ENCODE measurements at regions not wholly inside any gene's neighbourhood (a gene's known extent, or its start where the extent isn't known, plus 50 kb on each side); places are given as distances from the start of the nearest gene placed in this dataset.
"Not testable (repeated sequence)": the region's sequence is repeated elsewhere in the genome, so short reads cannot be mapped to it uniquely, and the experiment has no call there.

DNA sequence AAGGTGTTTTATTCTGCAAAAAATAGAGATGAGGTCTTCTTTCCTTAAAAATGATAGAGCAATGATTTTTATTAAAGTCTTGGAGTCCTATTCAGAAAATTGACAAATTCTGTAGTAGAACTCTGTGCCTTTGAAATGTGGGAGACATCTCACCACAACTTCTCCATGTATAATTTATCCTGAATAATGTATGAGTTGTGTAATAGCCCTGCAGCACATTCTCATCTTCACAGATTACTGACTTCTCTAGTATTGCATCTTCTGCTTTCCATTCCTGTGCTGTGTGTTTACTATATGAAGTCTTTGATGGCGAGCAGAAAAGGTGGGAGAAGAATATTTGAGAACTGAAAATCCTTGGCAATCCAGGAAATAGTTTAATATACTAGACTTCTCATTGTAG lies 255.6 kb downstream of the TTC6 start:
- no peak for DNase-seq

DNA sequence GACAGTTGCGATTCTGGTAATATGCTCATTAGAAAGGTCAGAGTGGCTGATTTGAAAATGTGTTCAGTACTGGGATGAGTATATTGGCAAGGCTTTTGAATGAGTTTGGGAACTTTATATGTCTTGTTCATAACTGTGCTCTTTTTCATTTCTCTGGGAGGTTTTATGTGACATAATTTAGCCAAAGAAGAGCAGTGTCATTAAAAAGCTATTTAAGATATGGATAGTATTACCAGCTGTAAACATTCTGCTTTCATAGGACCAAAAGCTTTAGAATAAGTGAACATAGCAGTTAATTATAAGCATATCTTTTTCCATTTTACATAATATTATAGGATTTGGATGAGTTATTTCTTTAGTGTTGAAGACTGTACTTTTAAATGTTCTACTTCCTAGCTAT lies 260.4 kb downstream of the TTC6 start:
- no peak for DNase-seq

DNA sequence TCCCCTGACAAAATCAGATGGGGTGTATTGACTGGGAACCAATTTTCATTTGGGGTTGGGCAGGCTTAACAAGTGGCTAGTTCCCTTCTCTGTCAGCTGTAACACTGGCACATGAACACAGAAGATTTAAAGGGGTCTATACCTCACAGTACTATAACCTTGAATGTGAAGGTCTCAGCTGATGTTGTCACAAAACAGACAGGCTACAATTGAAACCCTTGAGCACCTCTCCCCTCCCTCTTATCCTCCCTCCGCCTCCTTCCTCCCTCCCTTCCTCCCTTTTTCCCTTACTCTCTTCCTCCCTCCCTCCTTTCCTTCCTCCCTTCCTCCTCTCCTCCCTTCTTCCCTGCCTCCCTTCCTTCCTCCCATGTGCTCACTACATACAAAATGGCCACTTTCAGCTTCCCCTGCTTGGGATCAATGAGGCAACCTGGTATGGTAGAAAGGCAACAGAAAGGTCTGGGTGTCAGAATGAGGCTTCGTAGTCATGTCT lies 262.4 kb downstream of the TTC6 start:
- DNase-seq, result no peak

DNA sequence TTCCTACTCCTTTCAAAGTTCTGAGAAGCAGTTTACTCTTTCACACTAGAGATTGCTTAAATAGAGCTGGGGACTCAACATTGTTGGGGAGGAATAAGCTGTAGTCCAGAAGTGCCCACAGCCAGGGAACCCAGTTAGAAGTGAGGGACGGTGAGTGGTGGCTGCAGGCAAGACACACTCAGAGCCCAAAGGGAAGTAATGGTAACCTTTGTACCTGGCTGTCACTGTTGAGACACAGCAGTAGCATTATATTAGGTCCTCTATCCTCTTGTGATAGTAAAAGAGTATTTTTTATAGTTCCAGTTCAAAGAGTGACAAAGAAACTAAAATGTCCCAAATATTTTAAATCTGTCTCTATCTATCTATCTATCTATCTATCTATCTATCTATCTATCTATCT lies 263.3 kb downstream of the TTC6 start:
- DNase-seq, result no peak

DNA sequence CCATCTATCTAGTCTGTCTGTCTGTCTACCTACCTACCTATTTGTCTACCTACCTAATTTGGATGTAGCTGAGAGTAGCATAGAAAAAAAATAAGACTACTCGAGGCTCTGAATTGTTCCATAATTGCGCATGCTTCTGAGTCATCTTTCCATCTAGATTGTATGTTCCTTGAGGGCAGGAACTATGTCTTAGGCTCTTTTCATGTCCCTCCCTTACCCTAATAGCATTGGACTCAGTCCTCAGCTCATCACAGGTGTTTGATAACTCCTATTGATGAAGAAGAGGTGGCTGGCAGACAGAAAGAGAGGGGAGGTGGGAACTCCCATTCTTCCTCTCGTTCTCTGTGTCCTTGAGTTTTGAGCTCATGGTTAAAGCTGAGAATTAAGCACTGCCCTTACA lies 263.7 kb downstream of the TTC6 start:
- no peak for DNase-seq

DNA sequence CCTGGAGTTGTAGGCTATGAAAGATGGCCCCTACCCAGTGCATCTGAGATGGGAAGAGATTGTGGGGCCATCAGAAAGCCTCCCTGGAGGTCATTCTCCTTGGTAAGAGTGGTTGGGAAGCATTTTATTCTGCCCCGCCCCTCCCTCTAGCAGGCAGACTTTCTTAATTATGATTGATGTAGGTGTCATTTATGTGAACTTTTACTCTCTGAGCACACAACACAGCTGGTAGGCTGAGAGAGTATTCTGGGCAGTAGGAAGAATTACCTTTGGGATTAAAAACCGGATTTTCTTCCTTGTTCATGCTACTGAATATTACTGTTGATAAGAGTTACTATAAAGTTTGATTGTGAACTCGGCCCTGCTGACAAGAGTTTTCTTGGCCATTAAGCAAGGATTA lies 266.8 kb downstream of the TTC6 start:
- DNase-seq, result no peak

DNA sequence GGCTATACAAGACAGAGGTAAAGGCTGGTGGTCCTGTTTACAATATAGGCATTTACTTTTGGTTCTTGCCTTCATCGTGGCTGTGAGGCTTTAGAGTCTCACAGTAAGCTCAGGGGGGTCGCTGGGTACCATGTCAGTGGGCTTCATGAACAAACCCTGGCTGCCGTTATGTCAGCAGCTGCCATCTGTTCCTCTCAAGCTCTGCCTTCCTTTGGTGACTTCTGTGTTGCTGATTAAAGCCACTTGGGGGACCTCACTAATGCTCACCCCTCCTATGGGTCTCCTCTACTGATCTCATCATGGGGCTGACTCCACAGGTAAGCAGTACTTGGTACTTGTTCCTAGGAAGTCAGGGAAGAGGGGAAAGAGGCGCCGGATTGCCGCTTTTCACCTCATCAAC lies 268.7 kb downstream of the TTC6 start:
- DNase-seq, result no peak

DNA sequence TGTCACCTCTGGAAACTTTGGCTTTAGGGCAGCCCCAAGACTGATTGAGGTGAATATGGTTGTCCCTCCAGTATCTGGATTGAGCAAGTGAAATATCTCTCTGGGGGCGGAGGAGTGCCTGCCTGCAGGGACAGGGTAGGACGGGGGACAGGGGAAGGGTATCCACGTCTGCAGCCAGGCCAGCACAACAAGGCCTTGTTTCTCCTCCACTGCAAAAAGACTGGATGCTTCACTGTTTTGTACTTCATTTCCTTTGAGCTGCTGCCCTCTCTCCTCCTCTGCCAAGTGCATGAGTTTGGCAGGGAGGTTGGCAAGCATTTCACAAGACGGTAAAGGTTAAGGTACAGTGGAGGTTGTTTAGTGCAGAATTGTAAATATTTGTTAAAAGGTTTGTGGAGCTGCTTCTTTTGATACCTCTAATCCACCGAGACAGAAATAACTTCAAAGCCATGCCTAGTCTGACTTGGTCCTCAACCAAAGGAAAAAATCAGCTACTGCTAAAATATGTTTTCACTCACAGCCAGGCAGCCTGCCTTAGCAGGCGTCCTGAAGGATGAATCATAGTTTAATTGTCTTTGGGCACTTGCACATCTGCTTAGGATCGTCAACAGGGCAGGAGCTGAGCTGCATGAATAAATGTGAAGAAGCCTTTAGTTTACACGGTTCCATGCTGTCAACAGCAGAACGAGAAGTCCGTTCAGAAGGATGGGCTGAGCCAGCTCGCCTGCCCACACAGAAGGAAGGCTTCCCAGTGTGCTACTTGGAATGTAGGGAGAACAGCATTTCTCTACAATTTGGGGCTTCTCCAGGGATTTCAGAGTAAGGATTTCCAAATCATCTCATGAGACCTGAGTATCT lies 269.7 kb downstream of the TTC6 start:
- no peak for DNase-seq

DNA sequence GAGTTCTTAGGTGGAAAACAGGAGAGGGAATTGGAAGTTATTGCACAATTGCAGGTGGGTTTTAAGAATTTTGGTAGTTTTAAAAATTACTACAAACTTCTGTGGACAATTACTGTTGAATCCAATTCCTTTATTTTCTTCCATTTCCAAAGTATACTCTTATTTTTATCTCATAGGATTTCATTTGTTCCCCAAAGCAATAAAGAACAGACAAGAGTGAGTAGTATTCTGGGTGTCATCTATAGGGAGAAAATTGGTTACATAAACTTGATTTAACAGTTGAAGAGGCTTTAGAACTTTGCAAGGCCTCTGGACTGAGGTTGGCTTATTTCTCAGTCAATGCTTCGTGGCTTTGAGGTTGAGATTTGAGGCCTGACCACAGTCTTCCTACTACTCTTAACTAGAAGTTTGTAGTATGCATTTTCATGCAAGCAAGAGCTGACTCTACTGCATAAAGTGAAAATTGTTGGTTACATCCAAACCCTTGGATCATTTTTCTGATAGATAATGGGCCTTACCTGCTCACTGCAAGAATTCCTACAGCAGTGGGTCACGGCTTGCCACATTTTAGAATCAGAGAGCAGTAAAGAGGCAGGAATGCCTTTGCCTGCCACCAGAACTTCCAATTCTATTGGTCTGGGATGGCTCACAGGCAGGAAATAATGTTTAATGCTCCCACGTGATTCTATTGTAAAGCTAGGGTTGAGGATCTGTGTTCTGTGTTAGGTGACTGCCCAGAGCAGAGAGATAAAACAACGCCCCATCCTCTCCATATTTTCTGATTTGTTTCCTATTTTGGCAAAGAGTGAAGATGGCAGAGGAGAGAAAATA lies 270.5 kb downstream of the TTC6 start:
- no peak for DNase-seq

DNA sequence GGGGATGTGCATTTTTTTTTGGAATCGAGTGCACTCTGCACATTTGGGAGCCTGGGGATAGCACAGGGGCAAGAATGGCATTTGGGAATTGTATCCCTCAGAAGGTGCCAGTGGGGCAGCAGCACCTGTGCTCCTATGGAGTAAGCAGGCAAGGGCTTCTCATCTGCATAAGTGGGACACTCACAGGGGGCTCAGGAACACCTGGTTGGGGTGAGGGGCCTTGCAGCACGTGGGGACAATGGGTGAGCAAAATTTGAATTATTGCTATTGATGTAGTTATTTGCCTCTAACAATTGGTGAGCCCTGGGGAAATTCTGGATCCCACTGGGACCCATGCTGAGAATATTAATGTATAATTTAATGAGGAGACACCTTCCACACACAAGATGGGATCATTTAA lies 274.2 kb downstream of the TTC6 start:
- no peak for DNase-seq

DNA sequence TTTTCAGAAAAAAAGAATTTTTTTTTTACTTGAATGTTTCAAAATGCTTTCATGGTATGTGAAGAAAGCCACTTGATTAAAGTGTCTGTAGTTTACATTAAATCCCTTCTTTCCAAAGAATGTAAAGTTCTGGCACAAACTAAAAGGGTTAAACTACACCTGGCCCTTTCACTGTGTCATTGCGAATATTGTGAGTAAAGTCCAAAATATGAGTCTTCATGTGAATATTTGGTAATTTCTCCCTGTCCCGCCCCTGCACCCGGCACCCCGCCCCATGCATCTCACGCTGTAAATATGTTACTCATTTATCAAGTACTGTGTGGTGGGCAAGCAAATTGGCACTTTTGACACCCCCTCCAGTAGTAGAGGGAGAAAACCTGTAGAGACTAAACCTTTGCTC lies 274.7 kb downstream of the TTC6 start:
- DNase-seq, result no peak

DNA sequence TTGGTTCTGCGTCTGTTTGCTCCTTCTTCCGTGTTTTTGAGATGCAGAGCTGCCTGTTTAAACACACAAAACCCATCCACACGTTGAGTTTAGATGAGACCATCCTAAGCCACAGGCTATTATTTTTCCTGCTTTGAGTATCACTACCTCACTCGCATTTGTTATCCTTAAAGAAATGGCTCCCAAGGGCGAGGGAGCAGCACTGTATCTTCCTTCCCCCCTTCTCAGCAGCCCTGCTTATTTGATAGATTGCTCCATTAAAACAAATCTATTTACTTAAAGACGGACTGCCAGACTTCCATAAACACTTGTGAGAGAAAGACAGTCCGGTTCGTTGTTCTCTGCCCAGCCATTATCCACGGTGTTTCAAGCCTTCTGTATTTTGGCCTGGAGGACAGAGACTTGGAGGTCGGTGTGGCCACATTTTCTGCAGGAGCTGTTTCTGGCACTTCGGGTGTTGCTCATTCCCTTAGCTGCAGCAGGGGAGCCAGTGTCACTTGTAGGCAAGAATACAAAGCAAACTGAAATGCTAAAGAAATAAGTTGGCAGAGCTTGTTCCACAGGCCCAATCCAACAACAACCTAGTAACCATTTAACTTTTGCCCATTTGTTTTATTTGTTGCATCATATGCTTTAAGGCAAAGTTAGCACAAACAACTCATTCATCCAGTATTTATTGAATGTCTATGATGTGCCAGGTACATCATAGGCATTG lies 275.4 kb downstream of the TTC6 start:
- no peak for DNase-seq

DNA sequence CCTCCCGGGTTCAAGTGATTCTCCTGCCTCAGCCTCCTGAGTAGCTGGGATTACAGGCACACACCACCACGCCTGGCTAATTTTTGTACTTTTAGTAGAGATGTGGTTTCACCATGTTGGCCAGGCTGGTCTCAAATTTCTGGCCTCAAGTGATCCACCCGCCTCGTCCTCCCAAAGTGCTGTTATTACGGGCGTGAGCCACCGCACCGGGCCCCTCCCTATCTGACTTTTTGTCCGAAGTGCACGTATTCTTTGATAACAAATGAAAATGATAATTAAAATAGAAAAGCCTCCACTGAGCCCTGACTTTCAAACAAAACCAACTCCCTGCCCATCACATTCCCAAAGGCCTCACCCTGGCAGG lies 278.6 kb downstream of the TTC6 start:
- not testable (repeated sequence) for DNase-seq

DNA sequence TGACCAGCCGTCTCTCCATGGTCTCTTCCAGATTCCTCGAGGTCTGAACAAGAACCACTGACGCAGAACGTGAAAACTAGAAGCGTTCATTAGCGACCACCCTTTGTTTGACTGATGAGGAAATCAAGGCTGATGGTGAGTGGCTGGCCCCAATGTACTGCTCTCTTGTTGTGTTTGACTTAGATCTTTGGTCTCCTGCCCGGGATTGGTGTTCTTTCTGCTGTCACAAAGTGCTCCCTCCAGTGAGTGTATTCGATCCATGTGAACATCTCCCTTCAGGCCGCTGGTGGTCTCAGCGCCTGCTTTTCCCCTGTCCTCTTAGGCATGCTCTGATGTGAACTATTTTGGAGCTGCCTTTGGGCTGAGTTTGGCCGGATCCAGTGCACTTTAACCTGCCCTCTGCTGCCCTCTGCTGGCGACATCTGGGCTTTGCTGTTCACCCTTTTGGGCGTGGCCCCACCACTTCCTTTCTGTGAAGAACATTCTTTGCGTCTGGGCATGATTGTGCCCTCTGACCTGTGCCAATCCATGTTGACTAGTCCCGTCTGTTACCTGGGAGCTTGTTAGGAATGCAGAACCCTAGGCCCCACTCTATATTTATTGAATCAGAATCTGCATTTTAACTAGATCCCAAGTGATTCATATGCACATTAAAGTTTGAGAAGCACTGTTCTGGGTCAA lies 279.1 kb downstream of the TTC6 start:
- DNase-seq, result peak; percentile 87

DNA sequence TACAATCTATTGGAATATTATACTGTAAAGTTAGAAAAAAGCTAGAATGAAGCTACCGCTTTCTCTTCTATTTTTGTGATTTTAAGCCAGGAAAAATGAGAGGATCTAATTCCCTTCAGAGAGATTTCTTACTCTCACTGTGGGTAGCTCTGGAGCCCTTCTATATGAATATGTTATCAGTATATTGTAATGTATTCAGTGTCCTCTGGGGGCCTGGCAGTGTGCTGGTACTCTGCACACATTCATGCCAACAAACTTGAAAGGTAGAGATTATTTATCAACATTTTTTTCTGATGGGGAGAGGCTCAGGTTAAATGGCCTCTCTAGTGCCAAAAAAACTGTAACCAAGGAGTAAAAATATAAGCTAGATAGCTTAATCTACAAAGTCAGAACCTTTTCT lies 292.8 kb downstream of the TTC6 start:
- no peak for DNase-seq

DNA sequence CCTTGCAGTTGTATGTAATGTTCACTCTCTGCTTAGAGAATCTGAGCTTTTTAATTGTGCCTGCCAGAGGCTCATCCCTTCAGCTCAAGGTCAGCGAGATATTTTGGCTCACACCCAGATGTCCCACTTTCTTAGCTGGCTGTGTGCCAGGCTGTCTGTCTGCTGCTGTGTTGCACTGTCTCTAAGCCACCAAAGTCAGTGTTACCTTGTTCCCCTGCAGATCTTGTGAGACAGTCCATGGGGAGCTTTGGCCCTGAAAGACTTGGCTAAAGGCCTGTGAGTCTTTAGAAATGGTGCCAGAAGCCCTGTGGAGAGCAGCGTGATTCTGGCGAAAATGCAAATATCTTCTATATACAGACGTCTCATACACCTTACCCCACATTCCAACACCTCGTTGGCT lies 293.7 kb downstream of the TTC6 start:
- DNase-seq, result no peak

DNA sequence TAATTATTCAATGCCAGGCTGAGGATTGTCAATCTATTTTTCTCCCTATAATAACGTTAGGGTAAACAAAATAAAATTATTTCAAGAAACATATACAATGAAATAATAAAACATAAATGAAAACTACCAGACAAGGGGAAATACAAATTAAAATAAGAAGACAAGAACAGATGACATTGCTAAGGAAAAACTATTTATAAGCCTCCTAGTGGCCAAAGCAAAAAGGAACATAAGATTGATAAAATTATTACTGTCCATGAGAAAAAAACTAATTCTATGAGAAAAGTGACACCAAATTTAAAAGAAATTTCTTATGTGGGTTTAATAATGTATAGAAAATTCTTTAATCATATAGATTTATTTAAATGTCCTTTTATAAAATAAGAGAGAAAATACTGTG lies 294.7 kb downstream of the TTC6 start:
- no peak for DNase-seq

DNA sequence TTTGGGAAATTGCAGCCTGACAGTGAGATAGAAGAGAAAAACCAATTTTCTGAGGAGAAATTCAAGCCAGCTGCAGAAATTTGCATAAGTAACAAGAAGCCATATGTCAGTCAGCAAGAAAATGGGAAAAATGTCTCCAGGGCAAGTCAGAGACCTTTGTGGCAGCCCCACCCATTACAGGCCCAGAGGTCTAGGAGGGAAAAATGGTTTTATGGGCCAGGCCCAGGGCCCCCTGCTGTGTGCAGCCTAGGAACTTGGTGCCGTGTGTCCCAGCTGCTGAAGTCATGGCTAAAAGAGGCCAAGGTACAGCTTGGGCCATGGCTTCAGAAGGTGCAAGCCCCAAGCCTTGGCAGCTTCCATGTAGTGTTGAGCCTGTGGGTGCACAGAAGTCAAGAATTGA lies 296.1 kb downstream of the TTC6 start:
- not testable (repeated sequence) for DNase-seq

DNA sequence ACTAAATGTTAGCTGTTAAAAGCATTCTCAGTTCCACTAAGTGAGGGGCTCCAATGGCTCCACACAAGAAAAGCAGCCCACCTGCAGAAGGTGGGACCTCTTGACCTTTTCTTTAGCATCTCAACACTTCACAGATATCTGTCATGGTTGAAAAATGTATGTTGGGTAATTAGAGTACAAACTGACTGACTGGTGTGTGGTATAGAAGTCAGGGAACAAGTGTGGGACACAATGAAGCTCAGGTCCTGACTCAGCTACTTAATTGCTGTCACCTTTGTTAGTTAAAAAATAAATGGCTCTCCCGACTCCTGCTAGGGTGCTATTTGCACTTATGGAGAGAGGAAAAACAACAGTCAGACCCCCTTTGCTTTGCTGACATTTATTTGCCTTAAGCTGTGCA lies 299.0 kb downstream of the TTC6 start:
- no peak for DNase-seq

DNA sequence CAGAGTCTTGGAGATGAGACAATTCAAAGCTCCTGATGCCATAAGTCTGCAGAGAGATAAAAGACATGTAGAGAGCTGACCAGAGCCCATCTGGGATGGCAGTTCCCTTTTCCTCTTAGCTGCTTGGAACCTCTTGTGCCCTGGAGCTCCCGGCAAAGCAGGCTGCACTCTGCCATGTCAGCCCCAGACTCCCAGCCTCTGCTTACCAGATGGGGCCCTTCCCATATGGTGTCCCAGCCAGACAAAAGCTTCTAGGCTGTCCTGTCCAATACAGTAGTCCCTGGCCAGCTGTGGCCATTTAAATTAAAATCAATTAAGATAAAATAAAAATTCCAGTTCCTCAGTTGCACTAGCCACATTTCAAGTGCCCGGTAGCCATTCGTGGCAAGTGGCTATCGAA lies 303.9 kb downstream of the TTC6 start:
- DNase-seq, result no peak

DNA sequence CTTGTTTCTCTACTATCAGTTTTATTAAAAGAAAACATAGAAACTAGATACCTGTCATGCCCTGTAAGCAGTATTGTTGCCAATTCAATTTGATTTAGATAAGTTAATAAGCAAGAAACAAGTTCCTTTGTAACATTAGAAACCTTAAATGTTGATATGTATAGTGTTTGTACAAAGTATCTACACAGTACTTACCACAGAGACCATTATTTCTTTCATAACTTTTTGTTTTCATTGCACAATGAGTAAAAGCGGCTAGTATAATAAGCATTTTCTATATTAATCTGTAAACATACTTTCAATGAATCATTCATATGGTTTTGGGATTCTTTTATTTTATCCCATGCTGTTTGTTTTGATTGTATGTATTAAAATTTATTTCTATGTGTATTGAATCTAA lies 305.1 kb downstream of the TTC6 start:
- no peak for DNase-seq

DNA sequence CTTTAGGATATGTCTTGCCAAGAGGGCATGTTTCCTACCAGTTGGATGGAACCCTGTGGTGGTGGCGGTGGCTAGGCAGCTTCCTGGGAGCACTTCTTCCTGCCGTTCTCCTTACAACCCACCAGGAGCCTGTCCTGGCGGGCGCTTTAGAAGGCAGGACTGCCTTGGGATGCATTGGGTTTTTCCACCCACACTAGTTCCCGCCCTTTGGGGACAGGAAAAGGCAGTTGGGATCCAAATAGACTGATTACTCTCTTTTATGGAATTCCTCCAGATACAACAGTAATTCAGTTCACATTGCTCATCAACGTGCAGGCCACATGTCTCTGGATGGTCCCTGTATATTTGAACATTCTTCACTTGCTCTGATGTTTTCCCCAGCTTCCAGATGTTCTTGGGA lies 305.7 kb upstream of the SSTR1 start:
- no peak for DNase-seq
